ENCODE measurements at regions not wholly inside any gene's neighbourhood (a gene's known extent, or its start where the extent isn't known, plus 50 kb on each side); places are given as distances from the start of the nearest gene placed in this dataset.

- TF ChIP-seq REST (IDR thresholded peaks at IDR 0.05; ENCODE audit: low read depth, low read length) (no peak), RCOR1 (IDR thresholded peaks at IDR 0.05; ENCODE audit: low read length) (no peak), FOXM1 (IDR thresholded peaks at IDR 0.05; ENCODE audit: low read depth) (no peak)
These were observed 792.2 kb downstream of the METTL15 start (continued) for GRCh38 chr11:28900427-28900826.

GRCh38 chr11:28899706-28900105, 791.5 kb downstream of the METTL15 start:
- H3K9me3 ChIP-seq = no peaks in the 10 kb centered on the region
- peaks cover 0 to 7% of the 10 kb centered on the region in 2 experiments; a peak in 1 of 4 replicates for H3K4me1 ChIP-seq (ENCODE audit: control insufficient read depth in 1 of 2, insufficient read depth in 2 of 2, low read depth in 1 of 2, low read length in 1 of 2)
- no peak overlapping the region for H3K4me2 ChIP-seq
- H3K27ac ChIP-seq (ENCODE audit: low read depth in 2 of 2, low read length in 1 of 2) = no peak overlapping the region
- no peaks in the 10 kb centered on the region for H3F3A ChIP-seq (replicated peaks; ENCODE audit: insufficient read depth)
- no peaks in the 10 kb centered on the region for H3K9me2 ChIP-seq
- TF ChIP-seq FOXM1 (IDR thresholded peaks at IDR 0.05; ENCODE audit: low read depth) (no peak), YY1 (IDR thresholded peaks at IDR 0.05; ENCODE audit: low read depth) (no peak), SMC3 (IDR thresholded peaks at IDR 0.05; ENCODE audit: low read depth, low read length) (no peak), TAF1 (IDR thresholded peaks at IDR 0.05; ENCODE audit: borderline replicate concordance, low read depth, low read length) (no peak), PBX3 (IDR thresholded peaks at IDR 0.05) (no peak), MEF2A (IDR thresholded peaks at IDR 0.05; ENCODE audit: borderline replicate concordance, low read depth) (no peak), MXI1 (IDR thresholded peaks at IDR 0.05; ENCODE audit: low read depth, low read length) (no peak), USF1 (IDR thresholded peaks at IDR 0.05; ENCODE audit: borderline replicate concordance, low read depth) (no peak), USF2 (IDR thresholded peaks at IDR 0.05; ENCODE audit: borderline replicate concordance, low read depth, low read length) (no peak), SIN3A (IDR thresholded peaks at IDR 0.05; ENCODE audit: borderline replicate concordance, low read depth, low read length) (no peak), RCOR1 (IDR thresholded peaks at IDR 0.05; ENCODE audit: low read length) (no peak), NRF1 (IDR thresholded peaks at IDR 0.05; ENCODE audit: low read depth, low read length) (no peak), EP300 (IDR thresholded peaks at IDR 0.05; ENCODE audit: borderline replicate concordance in 1 of 2, low read depth in 1 of 2, low read length in 1 of 2) (no peak), MAX (IDR thresholded peaks at IDR 0.05; ENCODE audit: low read depth) (no peak), TEAD4 (IDR thresholded peaks at IDR 0.05; ENCODE audit: borderline replicate concordance, insufficient read depth) (no peak), EZH2phosphoT487 (IDR thresholded peaks at IDR 0.05; ENCODE audit: borderline replicate concordance, low read depth) (no peak), REST (IDR thresholded peaks at IDR 0.05; ENCODE audit: low read depth, low read length) (no peak), GATA2 (CRISPR knock-in tag; IDR thresholded peaks at IDR 0.05) (no peak)
- DNase-seq = no peak
- no peak overlapping the region for H3K4me3 ChIP-seq (ENCODE audit: low read depth in 2 of 2, low read length in 1 of 2)
- no peaks in the 10 kb centered on the region for H3K27me3 ChIP-seq (ENCODE audit: insufficient read depth)
- H3K9ac ChIP-seq = no peak overlapping the region
- no peaks in the 10 kb centered on the region for H3K79me2 ChIP-seq (ENCODE audit: insufficient read depth)
- CTCF ChIA-PET = no interaction called here
- H2AFZ ChIP-seq (ENCODE audit: low read depth) = no peak overlapping the region
- no peaks in the 10 kb centered on the region for H3K36me3 ChIP-seq (replicated peaks in 1 of 2; ENCODE audit: control insufficient read depth in 1 of 2, insufficient read depth in 2 of 2, low read length in 1 of 2)
- H4K20me1 ChIP-seq (ENCODE audit: insufficient read depth) = no peaks in the 10 kb centered on the region
- POLR2A ChIA-PET = no interaction called here
